Heart left ventricle (tissue), 16 donors: ENCODE measurements at regions not wholly inside any gene's neighbourhood (a gene's known extent, or its start where the extent isn't known, plus 50 kb on each side); places are given as distances from the start of the nearest gene placed in this dataset.

Experiments used
- ATAC-seq, 4 donors: fragments of 200-7000 bp; cut with Tn5 transposase; one replicate each; pipeline ENCODE4 v1.9.1; 2020 to 2022; ENCODE audit warnings: moderate library complexity in 4 of 4, mild to moderate bottlenecking in 3 of 4, moderate number of reproducible peaks in 1 of 4
- DNase-seq, 5 donors: peaks; one replicate each; pipeline ENCODE4 v3.0.0-alpha.2; 2020
- H3K27ac ChIP-seq, 12 donors: fragments of 200-600 bp; sonication (generic) in 4 of 12; one replicate each; pipeline versions ENCODE4 v1.5.0 to v1.8.0; 2016 to 2022; ENCODE audit warnings: mild to moderate bottlenecking in 2 of 12
- H3K27me3 ChIP-seq, 9 donors: fragments of 200-600 bp; sonication (generic) in 2 of 9; one replicate each; pipeline versions ENCODE4 v1.5.1 to v1.8.0; 2016 to 2022; ENCODE audit warnings: mild to moderate bottlenecking in 3 of 9
- H3K36me3 ChIP-seq, 9 donors: fragments of 200-600 bp; sonication (generic) in 2 of 9; one replicate each; pipeline versions ENCODE4 v1.5.0 to v1.8.0; 2018 to 2022; ENCODE audit warnings: mild to moderate bottlenecking in 2 of 9
- H3K4me1 ChIP-seq, 12 donors: fragments of 200-600 bp; sonication (generic) in 4 of 12; one replicate each; pipeline versions ENCODE4 v1.5.0 to v1.8.0; 2016 to 2022; ENCODE audit warnings: mild to moderate bottlenecking in 3 of 12
- H3K4me3 ChIP-seq, 12 donors: fragments of 200-600 bp; sonication (generic) in 4 of 12; one replicate each; pipeline versions ENCODE4 v1.5.0 to v1.8.0; 2017 to 2022; ENCODE audit warnings: mild to moderate bottlenecking in 9 of 12, moderate library complexity in 4 of 12
- H3K9me3 ChIP-seq, 12 donors: fragments of 200-600 bp; sonication (generic) in 4 of 12; one replicate each; pipeline versions ENCODE4 v1.5.0 to v1.8.0; 2016 to 2022; ENCODE audit warnings: mild to moderate bottlenecking in 1 of 12
- CTCF ChIP-seq, 12 donors: fragments of 200-600 bp; sonication (generic) in 4 of 12; IDR thresholded peaks; one replicate each; pipeline versions ENCODE4 v1.5.0 to v1.8.0; 2018 to 2022; ENCODE audit warnings: antibody characterized with exemption in 12 of 12, mild to moderate bottlenecking in 5 of 12
- POLR2A ChIP-seq, 2 donors: fragments of 450-650 bp; IDR thresholded peaks; one replicate each; pipeline ENCODE4 v1.6.1; 2017; ENCODE audit warnings: antibody characterized with exemption in 2 of 2, mild to moderate bottlenecking in 2 of 2, moderate library complexity in 2 of 2
- WGBS, 4 donors: extraction: QIAGEN DNeasy Blood & Tissue Kit in 2 of 4; methylation state at CpG; one replicate each; pipeline versions ENCODE4 v1.1.5 to v1.1.7; 2013 to 2018; 5-methylcytosine and 5-hydroxymethylcytosine counted together
- intact Hi-C, 10 donors: fragments of 100-400 bp; cut with DNase I; formaldehyde crosslinking; loops; one replicate each; pipeline versions ENCODE4 v1.11.1 to v1.14.2; 2022
- donor health status: ischemic (EF 13 %, LVEDD 7.1; RV severe dilation, severe dysfunction).
- donor health status: healthy with polysubstance abuse.
- donor health status: DM: no; HTN: yes; CAD: no.
- donor health status: DM: no; HTN: no; CAD: no.
- donor health status: ischemic (EF 25% LVEDD 6.9; RV normal size, moderate dysfunction).
- donor health status: ischemic (EF 25% LVEDD 5.7; RV mildly dilated, moderate dysfunction).
- donor health status: healthy.
- donor health status: DM: yes; HTN: yes; CAD: no.
- donor health status: ischemic (EF 35%, LVEDD 5.7; RV mildly dilated, moderate dysfunction).
- donor health status: nonischemic (EF 11% LVEDD 7.7; RV severe dilation, severe dysfunction).
- donor health status: DM: yes; HTN: yes; CAD: no.
- donor health status: PGD.
- donor health status: ischemic (EF 29% LVEDD 5.4; RV normal size, mild dysfunction).
- donor health status: nonischemic (EF 23%, LVEDD 6.1; RV moderate dilation, normal function).

GRCh38 chr14:104317492-104317805 is 179.1 kb downstream of the KIF26A start:
- peaks cover 0 to 23% (median 4%) of the 10 kb centered on the region in 12 donors for H3K4me1 ChIP-seq
- TF ChIP-seq CTCF (IDR thresholded peaks at IDR 0.05) (no peak), POLR2A (IDR thresholded peaks at IDR 0.05) (no peak)
- 90 to 94% (median 92%) methylated on average over 17 to 18 of the region's 18 CpGs for WGBS, 4 donors
- H3K27ac ChIP-seq = no peak overlapping the region
- H3K4me3 ChIP-seq = no peak overlapping the region
- no peaks in the 10 kb centered on the region for H3K9me3 ChIP-seq
- intact Hi-C loops = no loop called here
- H3K27me3 ChIP-seq = peaks cover 0 to 15% (median 0%) of the 10 kb centered on the region in 9 donors
- no peak for DNase-seq
- ATAC-seq = no peak
- no peaks in the 10 kb centered on the region for H3K36me3 ChIP-seq

GRCh38 chr14:104317975-104318557 is 179.7 kb downstream of the KIF26A start:
- no peak for DNase-seq
- Histone ChIP-seq H3K4me1 (peaks cover 0 to 23% (median 4%) of the 10 kb centered on the region in 12 donors), H3K4me3 (no peak overlapping the region), H3K9me3 (no peaks in the 10 kb centered on the region), H3K27me3 (peaks cover 0 to 15% (median 0%) of the 10 kb centered on the region in 9 donors), H3K36me3 (no peaks in the 10 kb centered on the region), H3K27ac (no peak overlapping the region)
- WGBS, 4 donors = 90 to 95% (median 93%) methylated on average over 12 to 18 of the region's 18 CpGs
- no peak for ATAC-seq
- TF ChIP-seq POLR2A (IDR thresholded peaks at IDR 0.05) (no peak), CTCF (IDR thresholded peaks at IDR 0.05) (no peak)
- intact Hi-C loops = no loop called here

- H3K36me3 ChIP-seq = no peaks in the 10 kb centered on the region
- no peak overlapping the region for H3K4me3 ChIP-seq
- DNase-seq (peak; percentile 23 to 63 (median 55)), ATAC-seq (peak; percentile 66 to 79 (median 71))
- no peaks in the 10 kb centered on the region for H3K9me3 ChIP-seq
- H3K27me3 ChIP-seq = peaks cover 0 to 15% (median 0%) of the 10 kb centered on the region in 9 donors
- no peak for TF ChIP-seq POLR2A (IDR thresholded peaks at IDR 0.05)
- TF ChIP-seq CTCF (IDR thresholded peaks at IDR 0.05) = no peak
- H3K27ac ChIP-seq = no peak overlapping the region
- intact Hi-C loops = no loop called here
- H3K4me1 ChIP-seq = peaks cover 0 to 23% (median 4%) of the 10 kb centered on the region in 12 donors
- 76 to 87% (median 79%) methylated on average over 24 to 25 of the region's 25 CpGs for WGBS, 4 donors
Measured at GRCh38 chr14:104318558-104319490, 180.4 kb downstream of the KIF26A start.

- no peak for ATAC-seq
- Histone ChIP-seq H3K27ac (no peak overlapping the region), H3K36me3 (no peaks in the 10 kb centered on the region), H3K4me1 (peaks cover 0 to 23% (median 4%) of the 10 kb centered on the region in 12 donors), H3K27me3 (peaks cover 0 to 15% (median 0%) of the 10 kb centered on the region in 9 donors), H3K9me3 (no peaks in the 10 kb centered on the region), H3K4me3 (no peak overlapping the region)
- intact Hi-C loops = no loop called here
- peak in 2 of 5 donors; percentile 3 to 54 for DNase-seq
- TF ChIP-seq CTCF (IDR thresholded peaks at IDR 0.05) = no peak
- TF ChIP-seq POLR2A (IDR thresholded peaks at IDR 0.05) = no peak
- 87 to 92% (median 89%) methylated on average over 16 to 23 of the region's 23 CpGs for WGBS, 4 donors
Measured at GRCh38 chr14:104319491-104320241, 181.3 kb downstream of the KIF26A start.
